ENCODE measurements at regions not wholly inside any gene's neighbourhood (a gene's known extent, or its start where the extent isn't known, plus 50 kb on each side); places are given as distances from the start of the nearest gene placed in this dataset.

- TF ChIP-seq TAF1 (IDR thresholded peaks at IDR 0.05; ENCODE audit: low read depth) (no peak), CTCF (IDR thresholded peaks at IDR 0.05; ENCODE audit: poor library complexity, severe bottlenecking) (no peak), SMC3 (conservative IDR thresholded peaks at IDR 0.05; ENCODE audit: poor library complexity) (no peak)
Observed at GRCh38 chr3:193978486-193978885, 157.5 kb upstream of the HES1 start.

Measured in neural cell (in vitro differentiated cells).